HG02571 (cell line): ENCODE measurements at regions not wholly inside any gene's neighbourhood (a gene's known extent, or its start where the extent isn't known, plus 50 kb on each side); places are given as distances from the start of the nearest gene placed in this dataset.

Source experiments
- ATAC-seq: cut with Tn5 transposase; IDR thresholded peaks from one replicate; pipeline ENCODE4 v1.9.1; 2021; ENCODE audit warnings: mild to moderate bottlenecking, moderate library complexity; ENCODE audit not compliant: unreplicated experiment

GRCh38 chr9:6703898-6704639 lies 53.7 kb upstream of the KDM4C start:
- ATAC-seq = peak; percentile 83

- no peak for ATAC-seq
These were observed 55.1 kb upstream of the KDM4C start for GRCh38 chr9:6702707-6703106.

GRCh38 chr9:6696178-6696577 lies 50.6 kb upstream of the GLDC start:
- no peak for ATAC-seq

- ATAC-seq = no peak
These were observed 49.7 kb upstream of the GLDC start for GRCh38 chr9:6695121-6695814.
